ENCODE measurements at regions not wholly inside any gene's neighbourhood (a gene's known extent, or its start where the extent isn't known, plus 50 kb on each side); places are given as distances from the start of the nearest gene placed in this dataset.

GRCh38 chr3:127354761-127355160 lies 66.9 kb upstream of the PRR20G start:
- no peak overlapping the region for H3K4me3 ChIP-seq (ENCODE audit: low read depth, low read length, poor library complexity, severe bottlenecking)
- no peaks in the 10 kb centered on the region for H3F3A ChIP-seq (ENCODE audit: insufficient read depth, low read length)
- H3K4me1 ChIP-seq (ENCODE audit: insufficient read depth, low read length, severe bottlenecking): no peaks in the 10 kb centered on the region
- TF ChIP-seq EZH2 (IDR thresholded peaks at IDR 0.05; ENCODE audit: borderline replicate concordance, low read length) (no peak), CTCF (IDR thresholded peaks at IDR 0.05; ENCODE audit: low read length) (no peak)
- H3K27me3 ChIP-seq (ENCODE audit: insufficient read depth, low read length): no peaks in the 10 kb centered on the region
- no peak overlapping the region for H3K27ac ChIP-seq (ENCODE audit: low read depth, low read length, poor library complexity, severe bottlenecking)
- no peak overlapping the region for H2AFZ ChIP-seq (ENCODE audit: low read length)
- no peaks in the 10 kb centered on the region for H4K20me1 ChIP-seq (ENCODE audit: insufficient read depth, low read length)
- H3K79me2 ChIP-seq (ENCODE audit: insufficient read depth, low read length): no peaks in the 10 kb centered on the region
- H3K9me2 ChIP-seq (ENCODE audit: low read depth, low read length): no peaks in the 10 kb centered on the region
- no peak overlapping the region for H3K4me2 ChIP-seq (ENCODE audit: low read length)
- no peaks in the 10 kb centered on the region for H3K9me3 ChIP-seq (ENCODE audit: low read length)
- H3K36me3 ChIP-seq (ENCODE audit: insufficient read depth, low read length): no peaks in the 10 kb centered on the region
- no peak overlapping the region for H3K9ac ChIP-seq (ENCODE audit: low read length)

- Histone ChIP-seq H3K9ac (ENCODE audit: low read length) (no peak overlapping the region), H3K4me1 (ENCODE audit: insufficient read depth, low read length, severe bottlenecking) (no peaks in the 10 kb centered on the region), H3K4me3 (ENCODE audit: low read depth, low read length, poor library complexity, severe bottlenecking) (no peak overlapping the region), H4K20me1 (ENCODE audit: insufficient read depth, low read length) (no peaks in the 10 kb centered on the region), H3F3A (ENCODE audit: insufficient read depth, low read length) (no peaks in the 10 kb centered on the region), H3K79me2 (ENCODE audit: insufficient read depth, low read length) (no peaks in the 10 kb centered on the region), H2AFZ (ENCODE audit: low read length) (no peak overlapping the region), H3K36me3 (ENCODE audit: insufficient read depth, low read length) (no peaks in the 10 kb centered on the region), H3K27me3 (ENCODE audit: insufficient read depth, low read length) (no peaks in the 10 kb centered on the region), H3K4me2 (ENCODE audit: low read length) (no peak overlapping the region), H3K9me3 (ENCODE audit: low read length) (no peaks in the 10 kb centered on the region), H3K27ac (ENCODE audit: low read depth, low read length, poor library complexity, severe bottlenecking) (no peak overlapping the region), H3K9me2 (ENCODE audit: low read depth, low read length) (no peaks in the 10 kb centered on the region)
- TF ChIP-seq EZH2 (IDR thresholded peaks at IDR 0.05; ENCODE audit: borderline replicate concordance, low read length): no peak
- TF ChIP-seq CTCF (IDR thresholded peaks at IDR 0.05; ENCODE audit: low read length): no peak
Observed at GRCh38 chr3:127352612-127353011, 64.8 kb upstream of the PRR20G start.

- no peak overlapping the region for H3K27ac ChIP-seq (ENCODE audit: low read depth, low read length, poor library complexity, severe bottlenecking)
- H3K9ac ChIP-seq (ENCODE audit: low read length): no peak overlapping the region
- TF ChIP-seq CTCF (IDR thresholded peaks at IDR 0.05; ENCODE audit: low read length) (no peak), EZH2 (IDR thresholded peaks at IDR 0.05; ENCODE audit: borderline replicate concordance, low read length) (no peak)
- no peaks in the 10 kb centered on the region for H4K20me1 ChIP-seq (ENCODE audit: insufficient read depth, low read length)
- no peaks in the 10 kb centered on the region for H3F3A ChIP-seq (ENCODE audit: insufficient read depth, low read length)
- no peaks in the 10 kb centered on the region for H3K27me3 ChIP-seq (ENCODE audit: insufficient read depth, low read length)
- H3K36me3 ChIP-seq (ENCODE audit: insufficient read depth, low read length): no peaks in the 10 kb centered on the region
- H3K4me3 ChIP-seq (ENCODE audit: low read depth, low read length, poor library complexity, severe bottlenecking): no peak overlapping the region
- H3K79me2 ChIP-seq (ENCODE audit: insufficient read depth, low read length): no peaks in the 10 kb centered on the region
- H3K4me2 ChIP-seq (ENCODE audit: low read length): no peak overlapping the region
- H2AFZ ChIP-seq (ENCODE audit: low read length): no peak overlapping the region
- no peaks in the 10 kb centered on the region for H3K4me1 ChIP-seq (ENCODE audit: insufficient read depth, low read length, severe bottlenecking)
- H3K9me3 ChIP-seq (ENCODE audit: low read length): no peaks in the 10 kb centered on the region
- no peaks in the 10 kb centered on the region for H3K9me2 ChIP-seq (ENCODE audit: low read depth, low read length)
Observed at GRCh38 chr3:127351775-127352350, 64.0 kb upstream of the PRR20G start.

Data from OCI-LY1 (cell line).